ENCODE measurements at regions not wholly inside any gene's neighbourhood (a gene's known extent, or its start where the extent isn't known, plus 50 kb on each side); places are given as distances from the start of the nearest gene placed in this dataset.

- TF ChIP-seq RARB (CRISPR knock-in tag; IDR thresholded peaks at IDR 0.05) (no peak), BACH2 (CRISPR knock-in tag; IDR thresholded peaks at IDR 0.05; ENCODE audit: borderline replicate concordance) (no peak), ZC3H10 (CRISPR knock-in tag; IDR thresholded peaks at IDR 0.05) (no peak), ESRRG (CRISPR knock-in tag; IDR thresholded peaks at IDR 0.05) (no peak), ZNF70 (CRISPR knock-in tag; IDR thresholded peaks at IDR 0.05) (no peak), ISL1 (CRISPR knock-in tag; IDR thresholded peaks at IDR 0.05) (no peak), ZNF8 (CRISPR knock-in tag; IDR thresholded peaks at IDR 0.05) (no peak), ZFP30 (CRISPR knock-in tag; IDR thresholded peaks at IDR 0.05) (no peak), CSDC2 (CRISPR knock-in tag; IDR thresholded peaks at IDR 0.05) (no peak), CREB5 (CRISPR knock-in tag; IDR thresholded peaks at IDR 0.05; ENCODE audit: low read depth) (no peak), ARNTL (CRISPR knock-in tag; IDR thresholded peaks at IDR 0.05; ENCODE audit: borderline replicate concordance, low read depth) (no peak)
Measured at GRCh38 chr5:8981496-8981895, 564.4 kb downstream of the SEMA5A start (continued).

- no peak for ATAC-seq
- no peak for TF ChIP-seq ZNF565 (CRISPR knock-in tag; conservative IDR thresholded peaks at IDR 0.05; ENCODE audit: low read depth)
- TF ChIP-seq CSRNP3 (CRISPR knock-in tag; IDR thresholded peaks at IDR 0.05), result no peak
- no peak for TF ChIP-seq ZFP3 (CRISPR knock-in tag; IDR thresholded peaks at IDR 0.05)
- no peak for TF ChIP-seq PPARA (CRISPR knock-in tag; IDR thresholded peaks at IDR 0.05; ENCODE audit: borderline replicate concordance)
- no peak for TF ChIP-seq ZFP30 (CRISPR knock-in tag; IDR thresholded peaks at IDR 0.05)
- no peak for TF ChIP-seq ISL1 (CRISPR knock-in tag; IDR thresholded peaks at IDR 0.05)
- no peak for TF ChIP-seq POU6F1 (CRISPR knock-in tag; IDR thresholded peaks at IDR 0.05; ENCODE audit: borderline replicate concordance, low read depth)
- no peak for TF ChIP-seq TSHZ2 (CRISPR knock-in tag; IDR thresholded peaks at IDR 0.05)
- TF ChIP-seq TOX (CRISPR knock-in tag; IDR thresholded peaks at IDR 0.05; ENCODE audit: borderline replicate concordance), result no peak
- no peak for TF ChIP-seq SNAI2 (CRISPR knock-in tag; IDR thresholded peaks at IDR 0.05)
- TF ChIP-seq BACH2 (CRISPR knock-in tag; IDR thresholded peaks at IDR 0.05; ENCODE audit: borderline replicate concordance), result no peak
- no peak for TF ChIP-seq PATZ1 (CRISPR knock-in tag; IDR thresholded peaks at IDR 0.05; ENCODE audit: borderline replicate concordance)
- TF ChIP-seq ZC3H10 (CRISPR knock-in tag; IDR thresholded peaks at IDR 0.05), result no peak
- TF ChIP-seq ZNF70 (CRISPR knock-in tag; IDR thresholded peaks at IDR 0.05), result no peak
- no peak for TF ChIP-seq TCF4 (CRISPR knock-in tag; IDR thresholded peaks at IDR 0.05; ENCODE audit: borderline replicate concordance)
Measured at GRCh38 chr5:8984386-8984785, 561.5 kb downstream of the SEMA5A start.

Data from SK-N-SH treated with all-trans-retinoic acid at 6 μM for 48 hours (cell line).